A673 (cell line): ENCODE measurements at regions not wholly inside any gene's neighbourhood (a gene's known extent, or its start where the extent isn't known, plus 50 kb on each side); places are given as distances from the start of the nearest gene placed in this dataset.

Experiments used
- BruUV-seq: library from RNA; stranded (reverse); fragments of 400-500 nt; replicated peaks from 2 replicates; lab custom pipeline; 2021; lab: Mats Ljungman, UMichigan
- CTCF ChIA-PET: fragments of 300-600 bp; sonication (Branson Sonifier 250); formaldehyde crosslinking; loops from one replicate; lab custom pipeline; 2022; ENCODE audit warnings: antibody characterized with exemption; lab: Charles Lee
- POLR2A ChIA-PET: fragments of 300-600 bp; sonication (Branson Sonifier 250); formaldehyde crosslinking; loops from one replicate; lab custom pipeline; 2022; ENCODE audit warnings: antibody characterized with exemption; ENCODE audit not compliant: low non-redundant PET; lab: Charles Lee
- DNase-seq: peaks from one replicate; pipeline ENCODE4 v3.0.0-alpha.2; 2015; ENCODE audit warnings: low spot score
- H3K27ac ChIP-seq: fragments of 200-600 bp; sonication (generic); 2 replicates; pipeline ENCODE4 v1.5.1; 2016; ENCODE audit warnings: mixed run types, low read depth, mild to moderate bottlenecking, mixed read lengths, antibody characterized with exemption, low read length; ENCODE audit not compliant: poor library complexity, severe bottlenecking
- H3K27me3 ChIP-seq: fragments of 200-600 bp; sonication (generic); replicated peaks from 2 replicates; pipeline ENCODE4 v1.6.1; 2017; ENCODE audit warnings: mixed run types, low read depth, mild to moderate bottlenecking, mixed read lengths, antibody characterized with exemption, low read length; ENCODE audit not compliant: insufficient read depth, poor library complexity
- H3K36me3 ChIP-seq: fragments of 200-600 bp; sonication (generic); 2 replicates; pipeline ENCODE4 v1.6.1; 2016; ENCODE audit warnings: mixed run types, mild to moderate bottlenecking, mixed read lengths, antibody characterized with exemption, low read length; ENCODE audit not compliant: insufficient read depth, poor library complexity, severe bottlenecking
- H3K4me1 ChIP-seq: fragments of 200-600 bp; sonication (generic); 2 replicates; pipeline ENCODE4 v1.6.1; 2017; ENCODE audit warnings: mixed run types, mild to moderate bottlenecking, mixed read lengths, antibody characterized with exemption, low read length; ENCODE audit not compliant: insufficient read depth, poor library complexity, severe bottlenecking
- H3K4me3 ChIP-seq: fragments of 200-600 bp; sonication (generic); 2 replicates; pipeline ENCODE4 v1.5.1; 2016; ENCODE audit warnings: low read depth, mixed run types, mild to moderate bottlenecking, mixed read lengths, low read length; ENCODE audit not compliant: poor library complexity, severe bottlenecking
- H3K9me3 ChIP-seq: fragments of 200-600 bp; sonication (generic); 2 replicates; pipeline ENCODE4 v1.6.1; 2016; ENCODE audit warnings: mixed run types, low read depth, mild to moderate bottlenecking, mixed read lengths, antibody characterized with exemption, low read length; ENCODE audit not compliant: poor library complexity, severe bottlenecking
- CTCF ChIP-seq: fragments of 300-800, 200-600 bp; sonication (generic); conservative IDR thresholded peaks from 2 replicates; pipeline ENCODE4 v1.5.1; 2017; ENCODE audit warnings: low read depth, mild to moderate bottlenecking, antibody characterized with exemption, low read length, moderate library complexity, mixed read lengths
- EZH2 ChIP-seq: fragments of 200-600 bp; sonication (generic); IDR thresholded peaks from 2 replicates; pipeline ENCODE4 v1.6.1; 2017; ENCODE audit warnings: borderline replicate concordance, low read depth, mild to moderate bottlenecking, mixed read lengths, antibody characterized with exemption, low read length; ENCODE audit not compliant: poor library complexity, severe bottlenecking
- intact Hi-C: fragments of 100-400 bp; cut with micrococcal nuclease; formaldehyde crosslinking; loops from one replicate; pipeline ENCODE4 v1.10.0; 2022; ENCODE audit not compliant: unreplicated experiment

- DNase-seq: no peak
- H3K4me1 ChIP-seq: peaks cover 54% of the 10 kb centered on the region
- BruUV-seq: no TSS peak
- CTCF ChIA-PET: no interaction called here
- POLR2A ChIA-PET: no interaction called here
- H3K36me3 ChIP-seq: no peaks in the 10 kb centered on the region
- no peak overlapping the region for H3K4me3 ChIP-seq
- H3K27me3 ChIP-seq: no peaks in the 10 kb centered on the region
- no peak overlapping the region for H3K27ac ChIP-seq
- intact Hi-C loops: no loop called here
- TF ChIP-seq EZH2: no peak
- TF ChIP-seq CTCF: no peak
- no peaks in the 10 kb centered on the region for H3K9me3 ChIP-seq
These were observed 598.9 kb upstream of the DIPK2B start for GRCh38 chrX:45799576-45799975.

GRCh38 chrX:45795546-45795945 is 594.9 kb upstream of the DIPK2B start:
- TF ChIP-seq EZH2: no peak
- no peak for TF ChIP-seq CTCF
- intact Hi-C loops: no loop called here
- Histone ChIP-seq H3K4me1 (peaks cover 29% of the 10 kb centered on the region), H3K36me3 (no peaks in the 10 kb centered on the region), H3K9me3 (peaks cover 6% of the 10 kb centered on the region), H3K4me3 (no peak overlapping the region), H3K27ac (no peak overlapping the region), H3K27me3 (no peaks in the 10 kb centered on the region)
- CTCF ChIA-PET: no interaction called here
- DNase-seq: no peak
- POLR2A ChIA-PET: no interaction called here
- no TSS peak for BruUV-seq

GRCh38 chrX:45794995-45795337 is 594.3 kb upstream of the DIPK2B start:
- CTCF ChIA-PET: no interaction called here
- Histone ChIP-seq H3K4me1 (peaks cover 24% of the 10 kb centered on the region), H3K27ac (no peak overlapping the region), H3K36me3 (no peaks in the 10 kb centered on the region), H3K4me3 (no peak overlapping the region), H3K27me3 (no peaks in the 10 kb centered on the region), H3K9me3 (peaks cover 6% of the 10 kb centered on the region)
- DNase-seq: no peak
- POLR2A ChIA-PET: no interaction called here
- intact Hi-C loops: no loop called here
- TF ChIP-seq CTCF: no peak
- TF ChIP-seq EZH2: no peak
- no TSS peak for BruUV-seq
